SK-N-SH (cell line): ENCODE measurements at regions not wholly inside any gene's neighbourhood (a gene's known extent, or its start where the extent isn't known, plus 50 kb on each side); places are given as distances from the start of the nearest gene placed in this dataset.

Source experiments
- CTCF ChIA-PET: fragments of 300-600, 350-600 bp; formaldehyde crosslinking; extraction: SDS; loops from one replicate; lab custom pipeline; 2021; lab: Yijun Ruan, JAX
- POLR2A ChIA-PET: fragments of 350-600 bp; sonication (Branson Sonifier 250); formaldehyde crosslinking; extraction: SDS; loops from one replicate; lab custom pipeline; 2020; ENCODE audit warnings: antibody characterized with exemption, inconsistent platforms; lab: Yijun Ruan, JAX
- DNase-seq: peaks from one replicate; pipeline ENCODE4 v3.0.0; 2012
- H2AFZ ChIP-seq: fragments of 200-600 bp; sonication (generic); 2 replicates; pipeline ENCODE4 v1.8.1; 2016; ENCODE audit warnings: antibody characterized with exemption, mild to moderate bottlenecking, low read depth
- H3F3A ChIP-seq: fragments of 200-600 bp; sonication (generic); replicated peaks from 2 replicates; pipeline ENCODE3; 2016; ENCODE audit warnings: antibody characterized with exemption, mild to moderate bottlenecking; ENCODE audit not compliant: insufficient read depth
- H3K27ac ChIP-seq, 2 experiments: fragments of 200-500 bp in 1 of 2; fragments of 200-600 bp in 1 of 2; sonication (Bioruptor generic) in 1 of 2; sonication (generic), shearing (Covaris generic) in 1 of 2; 2 replicates each; pipeline versions ENCODE4 v1.5.1 to v1.6.1; 2014 to 2016; ENCODE audit warnings: low read depth in 2 of 2, inconsistent platforms in 1 of 2, low read length in 1 of 2, mild to moderate bottlenecking in 1 of 2, mixed read lengths in 1 of 2
- H3K27me3 ChIP-seq: fragments of 200-600 bp; sonication (generic), shearing (Covaris generic); 2 replicates; pipeline ENCODE4 v1.6.1; 2016; ENCODE audit warnings: mixed run types; ENCODE audit not compliant: insufficient read depth
- H3K36me3 ChIP-seq, 2 experiments: fragments of 200-500 bp in 1 of 2; fragments of 200-600 bp in 1 of 2; sonication (Bioruptor generic) in 1 of 2; sonication (generic) in 1 of 2; replicated peaks in 1 of 2; 2 replicates each; pipeline versions ENCODE3 to v1.5.1; 2014 to 2016; ENCODE audit warnings: low read length in 1 of 2, mild to moderate bottlenecking in 1 of 2; ENCODE audit not compliant: insufficient read depth in 2 of 2, control insufficient read depth in 1 of 2
- H3K4me1 ChIP-seq, 2 experiments: fragments of 200-500 bp in 1 of 2; fragments of 200-600 bp in 1 of 2; sonication (Bioruptor generic) in 1 of 2; sonication (generic), shearing (Covaris generic) in 1 of 2; 2 replicates each; pipeline versions ENCODE4 v1.5.1 to v1.6.1; 2014 to 2016; ENCODE audit warnings: low read depth in 1 of 2, low read length in 1 of 2, mixed run types in 1 of 2; ENCODE audit not compliant: insufficient read depth in 2 of 2, control insufficient read depth in 1 of 2
- H3K4me2 ChIP-seq: fragments of 200-600 bp; sonication (generic), shearing (Covaris generic); 2 replicates; pipeline ENCODE4 v1.6.1; 2017; ENCODE audit warnings: mixed run types
- H3K4me3 ChIP-seq, 2 experiments: fragments of 200-500 bp in 1 of 2; fragments of 200-600 bp in 1 of 2; sonication (Bioruptor generic) in 1 of 2; sonication (generic), shearing (Covaris generic) in 1 of 2; 2 replicates each; pipeline versions ENCODE4 v1.5.1 to v1.8.1; 2014 to 2016; ENCODE audit warnings: low read depth in 2 of 2, inconsistent platforms in 1 of 2, low read length in 1 of 2, mild to moderate bottlenecking in 1 of 2, mixed read lengths in 1 of 2, moderate library complexity in 1 of 2
- H3K79me2 ChIP-seq: fragments of 200-600 bp; sonication (generic); 2 replicates; pipeline ENCODE4 v1.8.1; 2017; ENCODE audit warnings: mild to moderate bottlenecking; ENCODE audit not compliant: insufficient read depth
- H3K9ac ChIP-seq: fragments of 200-600 bp; sonication (generic); 2 replicates; pipeline ENCODE4 v1.6.1; 2017; ENCODE audit warnings: mixed run types
- H3K9me2 ChIP-seq: fragments of 200-600 bp; sonication (generic); 2 replicates; pipeline ENCODE4 v1.6.1; 2017; ENCODE audit warnings: mixed run types
- H3K9me3 ChIP-seq: fragments of 200-600 bp; sonication (generic); 2 replicates; pipeline ENCODE4 v1.6.1; 2017; ENCODE audit warnings: mixed run types, mild to moderate bottlenecking, moderate library complexity
- H4K20me1 ChIP-seq: fragments of 200-600 bp; sonication (generic); 2 replicates; pipeline ENCODE4 v1.6.1; 2017; ENCODE audit warnings: mild to moderate bottlenecking, mixed run types; ENCODE audit not compliant: insufficient read depth
- CHD2 ChIP-seq: fragments of 150-350 bp; IDR thresholded peaks from 2 replicates; pipeline ENCODE4 v1.6.1; 2018; ENCODE audit warnings: low read length; ENCODE audit not compliant: partially characterized antibody
- ELF1 ChIP-seq: IDR thresholded peaks from 2 replicates; pipeline ENCODE4 v1.4.0; 2012
- EP300 ChIP-seq, 2 experiments: IDR thresholded peaks; 2 replicates each; pipeline versions ENCODE4 v1.4.0 to v1.6.1; 2012; ENCODE audit warnings: borderline replicate concordance in 1 of 2, low read depth in 1 of 2, low read length in 1 of 2
- JUND ChIP-seq: IDR thresholded peaks from 2 replicates; pipeline ENCODE4 v1.4.0; 2012
- MEF2A ChIP-seq: IDR thresholded peaks from 2 replicates; pipeline ENCODE4 v1.4.0; 2012; ENCODE audit warnings: low read depth, borderline replicate concordance
- NFIC ChIP-seq: IDR thresholded peaks from 2 replicates; pipeline ENCODE4 v1.4.0; 2012; ENCODE audit warnings: borderline replicate concordance
- POLR2AphosphoS5 ChIP-seq: IDR thresholded peaks from 2 replicates; pipeline ENCODE4 v1.6.1; 2012; ENCODE audit warnings: low read depth, low read length
- RCOR1 ChIP-seq: fragments of 150-350 bp; IDR thresholded peaks from 2 replicates; pipeline ENCODE4 v1.6.1; 2017; ENCODE audit warnings: antibody characterized with exemption, low read length
- RXRA ChIP-seq: IDR thresholded peaks from 2 replicates; pipeline ENCODE4 v1.4.0; 2012; ENCODE audit warnings: low read depth, mild to moderate bottlenecking, borderline replicate concordance
- SIN3A ChIP-seq: IDR thresholded peaks from 2 replicates; pipeline ENCODE4 v1.6.1; 2012; ENCODE audit warnings: low read depth, mild to moderate bottlenecking, low read length, moderate library complexity, borderline replicate concordance
- SMC3 ChIP-seq: IDR thresholded peaks from 2 replicates; pipeline ENCODE4 v1.6.1; 2012; ENCODE audit warnings: low read depth, low read length, improper control_type of control experiment
- TAF1 ChIP-seq: IDR thresholded peaks from 2 replicates; pipeline ENCODE4 v1.6.1; 2012; ENCODE audit warnings: low read depth, mild to moderate bottlenecking, low read length, moderate library complexity, borderline replicate concordance
- TCF12 ChIP-seq: IDR thresholded peaks from 2 replicates; pipeline ENCODE4 v1.4.0; 2012
- TEAD4 ChIP-seq: IDR thresholded peaks from 2 replicates; pipeline ENCODE4 v1.4.0; 2012; ENCODE audit warnings: mild to moderate bottlenecking, borderline replicate concordance; ENCODE audit not compliant: insufficient read depth
- WGBS: methylation state at CpG from one replicate; pipeline ENCODE4 v1.1.6; 2017; ENCODE audit warnings: low lambda C conversion rate; 5-methylcytosine and 5-hydroxymethylcytosine counted together
- TF ChIP-seq, protein P1 (sequence below): fragments of 200-600 bp; sonication (generic); IDR thresholded peaks from 2 replicates; pipeline ENCODE4 v1.6.1; 2017; ENCODE audit warnings: antibody characterized with exemption, mild to moderate bottlenecking, moderate library complexity
- TF ChIP-seq, protein P2 (sequence below): IDR thresholded peaks from 2 replicates; pipeline ENCODE4 v1.4.0; 2012; ENCODE audit warnings: low read depth, borderline replicate concordance
- TF ChIP-seq, protein P3 (sequence below): fragments of 150-350 bp; IDR thresholded peaks from 2 replicates; pipeline ENCODE4 v1.6.1; 2017; ENCODE audit warnings: antibody characterized with exemption, low read length, low read depth, borderline replicate concordance
- TF ChIP-seq, protein P4 (sequence below): IDR thresholded peaks from 2 replicates; pipeline ENCODE4 v1.6.1; 2012; ENCODE audit warnings: mild to moderate bottlenecking, low read depth, low read length, moderate library complexity

GRCh38 chr13:40083841-40084240 lies 428.4 kb downstream of the COG6 start:
- H3K4me3 ChIP-seq = no peak overlapping the region
- TF ChIP-seq TEAD4 = no peak
- TF ChIP-seq, protein P1, sequence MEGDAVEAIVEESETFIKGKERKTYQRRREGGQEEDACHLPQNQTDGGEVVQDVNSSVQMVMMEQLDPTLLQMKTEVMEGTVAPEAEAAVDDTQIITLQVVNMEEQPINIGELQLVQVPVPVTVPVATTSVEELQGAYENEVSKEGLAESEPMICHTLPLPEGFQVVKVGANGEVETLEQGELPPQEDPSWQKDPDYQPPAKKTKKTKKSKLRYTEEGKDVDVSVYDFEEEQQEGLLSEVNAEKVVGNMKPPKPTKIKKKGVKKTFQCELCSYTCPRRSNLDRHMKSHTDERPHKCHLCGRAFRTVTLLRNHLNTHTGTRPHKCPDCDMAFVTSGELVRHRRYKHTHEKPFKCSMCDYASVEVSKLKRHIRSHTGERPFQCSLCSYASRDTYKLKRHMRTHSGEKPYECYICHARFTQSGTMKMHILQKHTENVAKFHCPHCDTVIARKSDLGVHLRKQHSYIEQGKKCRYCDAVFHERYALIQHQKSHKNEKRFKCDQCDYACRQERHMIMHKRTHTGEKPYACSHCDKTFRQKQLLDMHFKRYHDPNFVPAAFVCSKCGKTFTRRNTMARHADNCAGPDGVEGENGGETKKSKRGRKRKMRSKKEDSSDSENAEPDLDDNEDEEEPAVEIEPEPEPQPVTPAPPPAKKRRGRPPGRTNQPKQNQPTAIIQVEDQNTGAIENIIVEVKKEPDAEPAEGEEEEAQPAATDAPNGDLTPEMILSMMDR = no peak
- no peak for TF ChIP-seq NFIC
- no peak for TF ChIP-seq RCOR1
- TF ChIP-seq RXRA = no peak
- POLR2A ChIA-PET = no interaction called here
- CTCF ChIA-PET = interaction anchor here (1.2 to 5.8 kb wide), 2 partner anchors 11 to 15 kb away, joined by 4 to 24 read pairs; no protein-coding TSS in a partner anchor
- H3K4me1 ChIP-seq = no peaks in the 10 kb centered on the region
- no peak overlapping the region for H3K4me2 ChIP-seq
- DNase-seq = no peak
- H4K20me1 ChIP-seq = no peaks in the 10 kb centered on the region
- H2AFZ ChIP-seq = no peak overlapping the region
- H3K9me3 ChIP-seq = no peaks in the 10 kb centered on the region
- H3K9ac ChIP-seq = no peak overlapping the region
- H3K79me2 ChIP-seq = no peaks in the 10 kb centered on the region
- H3K9me2 ChIP-seq = no peaks in the 10 kb centered on the region
- no peak overlapping the region for H3K27ac ChIP-seq
- H3F3A ChIP-seq = no peaks in the 10 kb centered on the region
- H3K27me3 ChIP-seq = no peaks in the 10 kb centered on the region
- WGBS = 50% methylated on average over 2 of the region's 2 CpGs
- H3K36me3 ChIP-seq = no peaks in the 10 kb centered on the region

DNA sequence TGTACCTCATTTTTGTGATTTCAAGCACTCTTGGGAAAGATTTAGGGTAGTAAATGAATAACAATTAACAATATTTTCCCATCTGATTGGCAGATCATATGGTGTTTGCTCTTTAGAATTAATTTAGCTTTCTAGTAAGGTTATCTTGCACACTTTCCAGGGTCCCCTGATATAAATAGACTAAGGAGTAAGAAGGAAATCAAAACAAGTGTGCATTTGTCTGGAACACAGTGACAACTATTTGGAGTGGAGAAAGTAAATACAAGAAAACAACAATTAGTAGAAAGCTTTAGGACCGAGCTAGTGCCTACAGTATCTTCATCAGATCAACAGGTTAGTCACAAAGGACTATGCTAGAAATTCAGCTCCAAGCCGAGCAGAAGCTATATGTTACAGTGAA lies 429.5 kb downstream of the COG6 start:
- Histone ChIP-seq H4K20me1 (no peaks in the 10 kb centered on the region), H3K9me2 (no peaks in the 10 kb centered on the region), H3K9me3 (no peaks in the 10 kb centered on the region), H2AFZ (no peak overlapping the region), H3K4me2 (no peak overlapping the region), H3K4me3 (no peak overlapping the region), H3K27ac (no peak overlapping the region), H3K36me3 (no peaks in the 10 kb centered on the region), H3K27me3 (no peaks in the 10 kb centered on the region), H3K79me2 (no peaks in the 10 kb centered on the region), H3K4me1 (no peaks in the 10 kb centered on the region), H3K9ac (no peak overlapping the region), H3F3A (no peaks in the 10 kb centered on the region)
- WGBS = 73% methylated on average over 2 of the region's 2 CpGs
- CTCF ChIA-PET = interaction anchor here (5.8 kb wide), 1 partner anchor 16 kb away, joined by 24 read pairs; no protein-coding TSS in a partner anchor
- POLR2A ChIA-PET = no interaction called here
- no peak for DNase-seq
- TF ChIP-seq, protein P2, sequence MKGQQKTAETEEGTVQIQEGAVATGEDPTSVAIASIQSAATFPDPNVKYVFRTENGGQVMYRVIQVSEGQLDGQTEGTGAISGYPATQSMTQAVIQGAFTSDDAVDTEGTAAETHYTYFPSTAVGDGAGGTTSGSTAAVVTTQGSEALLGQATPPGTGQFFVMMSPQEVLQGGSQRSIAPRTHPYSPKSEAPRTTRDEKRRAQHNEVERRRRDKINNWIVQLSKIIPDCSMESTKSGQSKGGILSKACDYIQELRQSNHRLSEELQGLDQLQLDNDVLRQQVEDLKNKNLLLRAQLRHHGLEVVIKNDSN = no peak
- no peak for TF ChIP-seq EP300 (IDR thresholded peaks at IDR 0.05; ENCODE audit: borderline replicate concordance in 1 of 2, low read depth in 1 of 2, low read length in 1 of 2)
- TF ChIP-seq SMC3 = no peak
- no peak for TF ChIP-seq SIN3A
- TF ChIP-seq NFIC = no peak
- TF ChIP-seq CHD2 = no peak
- TF ChIP-seq MEF2A = no peak
- TF ChIP-seq JUND = no peak
- TF ChIP-seq, protein P3, sequence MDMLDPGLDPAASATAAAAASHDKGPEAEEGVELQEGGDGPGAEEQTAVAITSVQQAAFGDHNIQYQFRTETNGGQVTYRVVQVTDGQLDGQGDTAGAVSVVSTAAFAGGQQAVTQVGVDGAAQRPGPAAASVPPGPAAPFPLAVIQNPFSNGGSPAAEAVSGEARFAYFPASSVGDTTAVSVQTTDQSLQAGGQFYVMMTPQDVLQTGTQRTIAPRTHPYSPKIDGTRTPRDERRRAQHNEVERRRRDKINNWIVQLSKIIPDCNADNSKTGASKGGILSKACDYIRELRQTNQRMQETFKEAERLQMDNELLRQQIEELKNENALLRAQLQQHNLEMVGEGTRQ = no peak
- no peak for TF ChIP-seq POLR2AphosphoS5
- TF ChIP-seq TAF1 = no peak
- TF ChIP-seq, protein P1 = no peak
- no peak for TF ChIP-seq ELF1
- no peak for TF ChIP-seq TEAD4
- TF ChIP-seq, protein P4, sequence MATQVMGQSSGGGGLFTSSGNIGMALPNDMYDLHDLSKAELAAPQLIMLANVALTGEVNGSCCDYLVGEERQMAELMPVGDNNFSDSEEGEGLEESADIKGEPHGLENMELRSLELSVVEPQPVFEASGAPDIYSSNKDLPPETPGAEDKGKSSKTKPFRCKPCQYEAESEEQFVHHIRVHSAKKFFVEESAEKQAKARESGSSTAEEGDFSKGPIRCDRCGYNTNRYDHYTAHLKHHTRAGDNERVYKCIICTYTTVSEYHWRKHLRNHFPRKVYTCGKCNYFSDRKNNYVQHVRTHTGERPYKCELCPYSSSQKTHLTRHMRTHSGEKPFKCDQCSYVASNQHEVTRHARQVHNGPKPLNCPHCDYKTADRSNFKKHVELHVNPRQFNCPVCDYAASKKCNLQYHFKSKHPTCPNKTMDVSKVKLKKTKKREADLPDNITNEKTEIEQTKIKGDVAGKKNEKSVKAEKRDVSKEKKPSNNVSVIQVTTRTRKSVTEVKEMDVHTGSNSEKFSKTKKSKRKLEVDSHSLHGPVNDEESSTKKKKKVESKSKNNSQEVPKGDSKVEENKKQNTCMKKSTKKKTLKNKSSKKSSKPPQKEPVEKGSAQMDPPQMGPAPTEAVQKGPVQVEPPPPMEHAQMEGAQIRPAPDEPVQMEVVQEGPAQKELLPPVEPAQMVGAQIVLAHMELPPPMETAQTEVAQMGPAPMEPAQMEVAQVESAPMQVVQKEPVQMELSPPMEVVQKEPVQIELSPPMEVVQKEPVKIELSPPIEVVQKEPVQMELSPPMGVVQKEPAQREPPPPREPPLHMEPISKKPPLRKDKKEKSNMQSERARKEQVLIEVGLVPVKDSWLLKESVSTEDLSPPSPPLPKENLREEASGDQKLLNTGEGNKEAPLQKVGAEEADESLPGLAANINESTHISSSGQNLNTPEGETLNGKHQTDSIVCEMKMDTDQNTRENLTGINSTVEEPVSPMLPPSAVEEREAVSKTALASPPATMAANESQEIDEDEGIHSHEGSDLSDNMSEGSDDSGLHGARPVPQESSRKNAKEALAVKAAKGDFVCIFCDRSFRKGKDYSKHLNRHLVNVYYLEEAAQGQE = no peak
- TF ChIP-seq TCF12 = no peak
